ENCODE measurements at regions not wholly inside any gene's neighbourhood (a gene's known extent, or its start where the extent isn't known, plus 50 kb on each side); places are given as distances from the start of the nearest gene placed in this dataset.

DNA sequence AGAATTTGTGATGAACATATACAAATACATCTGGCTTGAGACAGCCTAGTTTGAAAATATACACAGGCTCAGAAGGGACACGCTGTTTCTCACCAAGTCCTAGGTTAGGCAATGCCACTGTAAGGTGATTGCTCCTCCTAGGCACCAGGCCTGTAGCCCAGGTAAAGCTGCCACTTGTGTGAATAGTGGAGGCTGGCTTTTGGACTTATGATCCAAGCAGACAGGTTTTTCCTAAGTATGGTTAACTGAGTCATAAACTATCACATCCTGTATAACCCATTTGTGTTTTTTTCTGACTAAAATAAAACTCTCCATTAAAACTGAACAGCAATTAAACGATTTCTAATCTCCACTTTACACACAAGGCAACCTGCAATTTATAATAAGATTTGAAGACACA lies 81.0 kb downstream of the SEMA4F start:
- CTCF ChIA-PET = interaction anchor here (0.6 kb wide), 1 partner anchor 874 kb away, joined by 3 read pairs; no protein-coding TSS in a partner anchor
- POLR2A ChIA-PET = no interaction called here

DNA sequence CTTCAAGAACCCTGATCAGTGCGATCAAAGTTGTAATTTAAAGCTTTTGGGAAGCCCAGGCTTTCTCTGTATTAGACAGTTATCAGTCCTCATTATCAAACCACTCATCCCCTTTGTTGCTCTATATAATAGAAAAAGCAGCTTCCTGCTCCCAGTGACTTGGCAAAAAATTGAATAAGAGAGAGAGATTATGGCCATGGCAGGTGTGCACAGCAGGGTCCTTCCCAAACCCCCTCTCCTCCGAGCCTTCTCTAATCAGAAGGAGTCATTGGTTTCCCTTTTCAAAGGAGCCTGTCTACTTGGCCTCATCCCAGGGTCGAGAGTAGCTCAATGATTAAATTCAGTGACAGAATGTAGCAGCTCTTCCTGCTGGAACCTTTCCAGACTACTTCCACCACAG lies 81.5 kb downstream of the SEMA4F start:
- ChIA-PET CTCF (interaction anchor here (0.6 kb wide), 2 partner anchors 42 to 873 kb away, joined by 3 read pairs; no protein-coding TSS in a partner anchor), POLR2A (no interaction called here)

DNA sequence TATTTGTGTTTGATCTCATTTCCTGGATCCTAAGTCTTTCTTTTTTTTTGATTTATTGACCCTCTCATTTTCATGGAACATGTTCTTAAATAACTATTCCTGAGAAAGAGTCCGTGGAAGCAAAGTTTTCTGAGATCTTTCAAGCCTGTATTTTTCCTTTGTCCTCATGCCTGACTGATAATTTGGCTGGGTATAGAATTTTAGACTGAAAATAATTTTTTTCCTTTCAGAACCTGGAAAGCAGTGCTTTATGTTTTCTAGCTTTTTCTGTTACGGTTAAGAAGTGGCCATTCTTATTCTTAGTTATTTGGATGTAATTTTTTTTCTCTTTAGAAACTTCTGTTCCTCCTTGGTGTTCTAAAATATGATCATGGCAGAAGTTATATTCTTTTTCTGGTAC lies 82.5 kb downstream of the SEMA4F start:
- POLR2A ChIA-PET = no interaction called here
- CTCF ChIA-PET = no interaction called here

- ChIA-PET CTCF (no interaction called here), POLR2A (no interaction called here)
Measured at GRCh38 chr2:74738586-74738985, 84.5 kb downstream of the SEMA4F start.

GRCh38 chr2:74739129-74739528 lies 85.1 kb downstream of the SEMA4F start:
- CTCF ChIA-PET = no interaction called here
- POLR2A ChIA-PET = no interaction called here

DNA sequence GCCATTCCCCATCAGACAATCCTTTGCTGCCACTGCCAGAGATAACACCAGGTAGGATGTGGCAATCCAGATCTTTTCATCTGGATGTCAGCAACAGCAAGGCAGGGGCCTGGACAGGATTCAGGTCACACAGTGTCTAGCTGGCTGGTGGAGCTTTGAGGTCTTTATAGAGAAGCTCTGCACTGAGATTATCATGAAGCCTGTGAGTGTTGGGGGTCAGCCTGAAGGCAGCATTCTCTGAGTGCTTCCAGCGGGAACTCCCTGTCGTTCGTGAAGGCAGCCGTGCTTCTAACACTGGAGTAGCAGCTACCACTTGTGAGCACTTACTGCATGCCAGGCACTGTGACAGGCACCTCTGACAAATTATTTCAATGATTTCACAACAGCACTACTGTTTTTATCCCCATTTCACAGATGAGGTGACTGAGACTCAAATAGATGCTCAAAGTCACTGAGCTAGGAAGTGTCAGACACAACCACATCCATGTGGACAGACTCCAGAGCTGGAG lies 85.7 kb downstream of the SEMA4F start:
- ChIA-PET POLR2A (no interaction called here), CTCF (no interaction called here)

GRCh38 chr2:74740395-74740740 lies 86.3 kb downstream of the SEMA4F start:
- CTCF ChIA-PET = no interaction called here
- POLR2A ChIA-PET = no interaction called here

DNA sequence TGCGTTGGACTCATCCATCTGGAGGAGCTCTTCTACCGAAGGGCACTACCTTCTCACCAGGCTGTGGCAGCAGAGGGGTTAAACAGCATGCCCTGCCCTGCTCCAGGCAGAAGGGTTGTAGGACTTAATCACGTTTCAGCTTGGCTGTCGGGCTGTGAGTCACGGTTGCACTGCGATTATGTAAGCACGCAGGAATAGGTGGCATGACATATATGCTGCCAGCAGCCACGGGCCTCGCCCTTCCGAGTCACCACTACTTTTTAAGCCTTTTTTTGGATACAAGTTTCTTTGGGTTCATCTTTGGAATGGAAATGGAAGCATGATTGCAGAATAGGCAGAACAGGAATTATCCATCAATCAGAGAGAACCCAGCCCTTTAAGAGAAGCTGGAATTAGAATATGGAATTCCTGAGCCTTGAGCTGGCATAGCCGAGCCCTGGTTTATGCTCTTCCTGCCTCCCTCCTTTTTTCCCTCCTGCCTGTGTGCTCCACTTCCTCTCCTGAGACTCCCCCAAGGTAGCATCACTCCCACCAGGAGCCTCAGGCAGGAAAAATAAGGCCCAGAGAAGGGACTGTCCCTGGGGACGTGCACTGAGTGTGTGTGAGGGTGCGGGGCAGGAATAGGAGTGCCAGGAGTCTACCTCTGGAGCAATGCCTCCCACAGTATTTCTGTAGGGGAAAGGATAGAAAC lies 86.8 kb downstream of the SEMA4F start:
- ChIA-PET POLR2A (no interaction called here), CTCF (no interaction called here)

DNA sequence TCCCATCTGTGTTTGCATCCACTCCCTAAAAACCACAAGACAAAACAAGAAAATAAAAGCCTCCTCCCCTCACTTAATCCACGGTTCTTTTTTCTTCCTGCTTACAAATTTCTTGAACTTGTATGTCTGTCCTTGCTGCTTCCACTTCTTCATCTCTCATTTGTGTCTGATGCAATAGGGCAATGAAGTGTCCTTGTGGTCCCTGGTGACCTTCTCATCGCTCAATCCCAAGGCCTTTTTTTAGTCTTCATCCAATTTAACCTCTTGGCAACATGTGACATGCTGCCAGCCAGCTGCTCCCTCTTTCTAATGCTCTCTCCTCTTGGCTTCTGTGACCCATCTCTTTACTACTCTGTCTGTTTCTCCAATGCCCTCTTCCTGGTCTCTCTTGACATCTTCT lies 87.6 kb downstream of the SEMA4F start:
- ChIA-PET CTCF (no interaction called here), POLR2A (no interaction called here)

DNA sequence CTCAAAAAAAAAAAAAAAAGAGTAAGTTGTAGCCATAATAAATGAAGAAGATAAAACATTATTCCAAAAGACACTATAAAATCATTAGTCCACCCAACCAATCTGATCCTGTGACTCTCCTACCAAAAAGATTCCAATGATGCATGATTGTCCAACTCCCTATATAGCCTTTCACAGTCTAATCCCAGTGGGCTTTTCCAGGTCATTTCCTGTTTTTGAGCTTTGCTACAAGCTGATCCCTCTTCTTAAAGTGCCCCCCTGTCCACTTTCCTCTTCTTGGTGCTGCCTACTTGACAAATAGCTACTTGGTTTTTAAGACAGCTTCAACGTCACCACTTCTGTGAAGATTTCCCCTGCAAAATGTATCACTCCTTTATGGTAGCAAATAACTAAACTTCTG lies 88.4 kb downstream of the SEMA4F start:
- ChIA-PET POLR2A (no interaction called here), CTCF (interaction anchor here (0.5 kb wide), 1 partner anchor 128 kb away, joined by 3 read pairs; no protein-coding TSS in a partner anchor)

GRCh38 chr2:74743039-74743438 lies 89.0 kb downstream of the SEMA4F start:
- POLR2A ChIA-PET = no interaction called here
- CTCF ChIA-PET = interaction anchor here (0.5 kb wide), 1 partner anchor 127 kb away, joined by 3 read pairs; no protein-coding TSS in a partner anchor

DNA sequence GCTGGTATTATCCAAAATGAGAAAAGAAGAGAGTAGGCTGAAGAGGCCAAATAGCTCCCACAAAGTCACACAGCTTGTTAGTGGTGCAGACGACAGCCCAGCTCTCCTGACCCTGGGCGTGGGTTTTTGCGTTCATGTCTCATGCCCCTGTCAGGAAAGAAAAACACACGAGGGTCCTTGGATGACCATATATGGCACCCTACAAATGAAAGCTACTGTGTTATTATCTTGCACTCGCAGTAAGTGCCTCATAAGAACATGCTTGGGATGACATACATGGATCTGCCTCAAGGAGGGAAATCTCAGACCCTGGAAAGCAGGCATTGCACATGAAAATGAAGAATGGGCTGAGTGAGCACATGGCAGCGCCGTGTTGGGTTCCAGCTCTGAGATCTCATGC lies 89.7 kb downstream of the SEMA4F start:
- ChIA-PET POLR2A (no interaction called here), CTCF (no interaction called here)

DNA sequence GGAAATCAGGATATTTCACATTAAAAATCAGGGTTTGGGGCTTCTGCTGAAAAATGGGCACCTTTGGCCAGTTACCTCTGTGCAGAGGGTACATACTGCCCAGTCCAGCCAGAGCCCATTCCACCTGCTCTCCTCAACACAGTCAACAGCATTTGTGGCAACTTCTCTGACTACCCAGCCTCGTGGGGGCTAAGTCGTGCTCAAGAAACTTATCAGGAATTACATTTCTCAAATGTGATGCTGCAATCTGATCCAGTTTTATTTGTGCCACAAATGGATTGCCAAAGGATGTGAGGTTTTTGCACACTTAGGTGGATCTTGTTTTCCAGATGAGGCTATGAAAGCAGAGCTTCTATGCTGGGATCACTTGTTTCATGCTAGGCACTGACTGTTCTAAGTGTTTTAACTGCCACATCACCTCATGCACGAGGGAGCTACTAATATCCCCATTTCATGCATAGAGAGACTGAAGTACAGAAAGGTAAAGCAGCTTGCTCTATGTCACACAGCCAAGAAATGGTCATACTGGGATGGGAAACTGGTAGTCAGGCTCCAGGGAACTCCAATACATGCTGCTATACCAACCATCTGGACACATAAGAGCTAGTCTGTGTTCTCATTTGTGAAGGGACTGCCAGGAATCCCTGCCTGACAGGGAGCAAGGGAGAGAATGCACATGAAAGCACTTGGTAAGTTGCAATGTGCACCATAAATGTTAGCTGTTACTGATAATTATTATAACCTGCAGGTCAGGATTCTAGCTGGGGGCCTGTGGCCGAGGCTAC lies 89.0 kb upstream of the HK2 start:
- ChIA-PET CTCF (interaction anchor here (1.5 kb wide), 1 partner anchor 29 kb away, joined by 3 read pairs; no protein-coding TSS in a partner anchor), POLR2A (no interaction called here)

- ChIA-PET POLR2A (no interaction called here), CTCF (interaction anchor here (1.5 kb wide), 1 partner anchor 30 kb away, joined by 3 read pairs; no protein-coding TSS in a partner anchor)
Measured at GRCh38 chr2:74745766-74746165, 88.2 kb upstream of the HK2 start.

DNA sequence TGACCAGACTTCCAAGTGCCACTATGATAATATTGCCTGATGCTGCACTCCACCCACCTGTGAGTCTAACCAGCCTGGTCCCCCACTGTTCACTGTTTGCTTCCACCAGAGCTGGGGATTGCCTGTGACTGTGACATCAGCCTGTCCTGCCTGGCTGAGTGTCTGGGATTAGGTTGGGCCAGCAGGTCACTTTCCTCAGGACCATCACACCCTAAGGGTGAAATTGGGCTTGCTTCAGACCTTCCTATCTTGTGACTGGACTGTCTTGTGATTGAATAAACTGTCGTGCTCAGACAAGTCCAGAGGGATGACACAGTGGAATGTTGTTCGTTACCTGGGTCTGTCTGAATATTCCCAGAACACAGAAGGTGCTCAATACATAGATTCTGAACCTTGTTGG lies 87.4 kb upstream of the HK2 start:
- CTCF ChIA-PET = no interaction called here
- POLR2A ChIA-PET = no interaction called here

- ChIA-PET CTCF (no interaction called here), POLR2A (no interaction called here)
Measured at GRCh38 chr2:74747411-74748080, 86.4 kb upstream of the HK2 start.

GRCh38 chr2:74748665-74749064 lies 85.3 kb upstream of the HK2 start:
- CTCF ChIA-PET = no interaction called here
- POLR2A ChIA-PET = no interaction called here

GRCh38 chr2:74749432-74749831 lies 84.5 kb upstream of the HK2 start:
- CTCF ChIA-PET = no interaction called here
- POLR2A ChIA-PET = no interaction called here

GRCh38 chr2:74751981-74752851 lies 81.7 kb upstream of the HK2 start:
- CTCF ChIA-PET = no interaction called here
- POLR2A ChIA-PET = no interaction called here

- ChIA-PET CTCF (no interaction called here), POLR2A (no interaction called here)
Measured at GRCh38 chr2:74755386-74755785, 78.5 kb upstream of the HK2 start.
